H1 (cell line): ENCODE measurements at regions not wholly inside any gene's neighbourhood (a gene's known extent, or its start where the extent isn't known, plus 50 kb on each side); places are given as distances from the start of the nearest gene placed in this dataset.

Experiments
- ASH2L ChIP-seq: fragments of 200-600, 300-600 bp; sonication (generic); IDR thresholded peaks from one replicate; pipeline ENCODE4 v1.7.1; 2017; ENCODE audit warnings: low read length
- BCL11A ChIP-seq, 2 experiments: IDR thresholded peaks; one replicate each; pipeline ENCODE4 v1.6.1; 2011; ENCODE audit warnings: low read depth in 2 of 2, low read length in 2 of 2, mild to moderate bottlenecking in 2 of 2
- BRCA1 ChIP-seq: IDR thresholded peaks from 2 replicates; pipeline ENCODE4 v1.6.1; 2012; ENCODE audit warnings: low read depth, low read length, improper control_type of control experiment
- CHD1 ChIP-seq: IDR thresholded peaks from 2 replicates; pipeline ENCODE4 v1.6.1; 2012; ENCODE audit warnings: low read depth, low read length, improper control_type of control experiment
- E2F6 ChIP-seq: IDR thresholded peaks from 2 replicates; pipeline ENCODE4 v1.6.1; 2012; ENCODE audit warnings: inconsistent platforms
- EZH2 ChIP-seq: fragments of 200-600 bp; sonication (generic); IDR thresholded peaks from 2 replicates; pipeline ENCODE4 v1.7.1; 2012; ENCODE audit warnings: low read depth, mild to moderate bottlenecking, moderate library complexity, low read length, inconsistent platforms; ENCODE audit not compliant: severe bottlenecking
- GTF2F1 ChIP-seq: IDR thresholded peaks from 2 replicates; pipeline ENCODE4 v1.6.1; 2012; ENCODE audit warnings: low read depth, low read length, improper control_type of control experiment, borderline replicate concordance
- NRF1 ChIP-seq: IDR thresholded peaks from 2 replicates; pipeline ENCODE4 v1.6.1; 2011; ENCODE audit warnings: mild to moderate bottlenecking, low read depth, low read length, improper control_type of control experiment
- POLR2A ChIP-seq, 2 experiments: IDR thresholded peaks; 1 replicate in 1 of 2; 2 replicates in 1 of 2; pipeline ENCODE4 v1.6.1; 2011; ENCODE audit warnings: low read depth in 2 of 2, low read length in 2 of 2, mild to moderate bottlenecking in 2 of 2; ENCODE audit errors: control extremely low read depth in 1 of 2
- RAD21 ChIP-seq, 2 experiments: IDR thresholded peaks in 1 of 2; conservative IDR thresholded peaks in 1 of 2; 2 replicates each; pipeline ENCODE4 v1.6.1; 2011; ENCODE audit warnings: low read depth in 2 of 2, low read length in 2 of 2, improper control_type of control experiment in 1 of 2, inconsistent platforms in 1 of 2, mild to moderate bottlenecking in 1 of 2, moderate library complexity in 1 of 2
- RBBP5 ChIP-seq: IDR thresholded peaks from 2 replicates; pipeline ENCODE4 v1.7.1; 2012; ENCODE audit warnings: low read depth, mild to moderate bottlenecking, inconsistent platforms, low read length, moderate library complexity, borderline replicate concordance
- SP1 ChIP-seq: IDR thresholded peaks from 2 replicates; pipeline ENCODE4 v1.6.1; 2011; ENCODE audit warnings: low read depth, low read length
- SP4 ChIP-seq: IDR thresholded peaks from 2 replicates; pipeline ENCODE4 v1.6.1; 2012; ENCODE audit warnings: low read length, inconsistent platforms

- TF ChIP-seq CHD1, result no peak
- TF ChIP-seq NRF1, result no peak
- TF ChIP-seq POLR2A (IDR thresholded peaks at IDR 0.05; ENCODE audit: control extremely low read depth in 1 of 2, low read depth in 2 of 2, low read length in 2 of 2), result no peak
- no peak for TF ChIP-seq EZH2
- no peak for TF ChIP-seq BRCA1
- no peak for TF ChIP-seq GTF2F1
- no peak for TF ChIP-seq BCL11A (IDR thresholded peaks at IDR 0.05; ENCODE audit: low read depth in 2 of 2, low read length in 2 of 2)
- no peak for TF ChIP-seq E2F6
- no peak for TF ChIP-seq RBBP5
- TF ChIP-seq ASH2L, result no peak
- no peak for TF ChIP-seq SP1
- no peak for TF ChIP-seq SP4
- TF ChIP-seq RAD21 (IDR thresholded peaks at IDR 0.05 in 1 of 2, conservative IDR thresholded peaks at IDR 0.05 in 1 of 2; ENCODE audit: low read depth in 2 of 2, low read length in 2 of 2), result no peak
Observed at GRCh38 chr2:84177733-84178132, 281.3 kb downstream of the SUCLG1 start (continued).
